GM18505 (cell line): ENCODE measurements at regions not wholly inside any gene's neighbourhood (a gene's known extent, or its start where the extent isn't known, plus 50 kb on each side); places are given as distances from the start of the nearest gene placed in this dataset.

Source experiments
- ATAC-seq: cut with Tn5 transposase; IDR thresholded peaks from one replicate; pipeline ENCODE4 v1.9.1; 2021; ENCODE audit not compliant: unreplicated experiment
- POLR2A ChIP-seq: IDR thresholded peaks from 4 replicates; pipeline ENCODE4 v1.6.1; 2011; ENCODE audit warnings: borderline replicate concordance; ENCODE audit not compliant: insufficient read depth, insufficient read length; ENCODE audit errors: extremely low read depth

GRCh38 chr9:27625751-27626150 is 52.5 kb upstream of the C9orf72 start:
- ATAC-seq, result no peak
- no peak for TF ChIP-seq POLR2A

- no peak for ATAC-seq
- TF ChIP-seq POLR2A, result no peak
Measured at GRCh38 chr9:27626244-27627187, 53.2 kb upstream of the C9orf72 start.

- no peak for ATAC-seq
- TF ChIP-seq POLR2A, result no peak
Measured at GRCh38 chr9:27627188-27627564, 53.9 kb upstream of the C9orf72 start.

GRCh38 chr9:27628311-27628710 is 55.0 kb upstream of the C9orf72 start:
- TF ChIP-seq POLR2A, result no peak
- no peak for ATAC-seq

- TF ChIP-seq POLR2A, result no peak
- ATAC-seq, result no peak
Measured at GRCh38 chr9:27629425-27629824, 56.1 kb upstream of the C9orf72 start.

- ATAC-seq, result no peak
- no peak for TF ChIP-seq POLR2A
Measured at GRCh38 chr9:27632254-27632653, 59.0 kb upstream of the C9orf72 start.

- ATAC-seq, result no peak
- no peak for TF ChIP-seq POLR2A
Measured at GRCh38 chr9:27633764-27634163, 60.5 kb upstream of the C9orf72 start.

- TF ChIP-seq POLR2A, result no peak
- ATAC-seq, result peak; percentile 85
Measured at GRCh38 chr9:27634879-27635278, 61.6 kb upstream of the C9orf72 start.

- ATAC-seq, result no peak
- no peak for TF ChIP-seq POLR2A
Measured at GRCh38 chr9:27638716-27639115, 65.4 kb upstream of the C9orf72 start.

GRCh38 chr9:27645161-27645840 is 72.0 kb upstream of the C9orf72 start:
- ATAC-seq, result no peak
- no peak for TF ChIP-seq POLR2A

GRCh38 chr9:27653246-27653645 is 80.0 kb upstream of the C9orf72 start:
- no peak for TF ChIP-seq POLR2A
- ATAC-seq, result no peak

- no peak for ATAC-seq
- no peak for TF ChIP-seq POLR2A
Measured at GRCh38 chr9:27653957-27654356, 80.7 kb upstream of the C9orf72 start.

- TF ChIP-seq POLR2A, result no peak
- no peak for ATAC-seq
Measured at GRCh38 chr9:27654629-27655285, 81.5 kb upstream of the C9orf72 start.
